GM19438 (cell line): ENCODE measurements at regions not wholly inside any gene's neighbourhood (a gene's known extent, or its start where the extent isn't known, plus 50 kb on each side); places are given as distances from the start of the nearest gene placed in this dataset.
"Not testable (repeated sequence)": the region's sequence is repeated elsewhere in the genome, so short reads cannot be mapped to it uniquely, and the experiment has no call there.

Experiments
- ATAC-seq: cut with Tn5 transposase; IDR thresholded peaks from one replicate; pipeline ENCODE4 v1.9.1; 2021; ENCODE audit warnings: low read depth; ENCODE audit not compliant: unreplicated experiment

DNA sequence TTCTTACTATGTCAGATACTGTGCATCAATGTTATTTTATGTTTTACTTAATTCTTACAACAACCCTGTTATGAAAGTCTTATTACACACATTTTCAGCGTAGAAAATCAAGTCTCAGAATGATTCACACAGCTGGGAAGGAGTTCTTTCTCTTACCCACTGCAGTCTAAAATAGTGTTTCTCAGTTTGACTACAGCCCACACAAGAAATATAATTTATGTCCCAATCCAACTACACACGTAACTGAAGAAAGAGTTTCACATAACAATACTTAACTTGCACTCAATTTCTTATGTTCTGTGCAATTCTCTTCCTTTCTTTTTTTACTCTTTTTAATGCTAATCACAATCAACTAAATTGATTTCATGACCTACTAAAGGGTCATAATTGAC is 252.8 kb upstream of the ADGRL2 start:
- peak; percentile 49 for ATAC-seq

DNA sequence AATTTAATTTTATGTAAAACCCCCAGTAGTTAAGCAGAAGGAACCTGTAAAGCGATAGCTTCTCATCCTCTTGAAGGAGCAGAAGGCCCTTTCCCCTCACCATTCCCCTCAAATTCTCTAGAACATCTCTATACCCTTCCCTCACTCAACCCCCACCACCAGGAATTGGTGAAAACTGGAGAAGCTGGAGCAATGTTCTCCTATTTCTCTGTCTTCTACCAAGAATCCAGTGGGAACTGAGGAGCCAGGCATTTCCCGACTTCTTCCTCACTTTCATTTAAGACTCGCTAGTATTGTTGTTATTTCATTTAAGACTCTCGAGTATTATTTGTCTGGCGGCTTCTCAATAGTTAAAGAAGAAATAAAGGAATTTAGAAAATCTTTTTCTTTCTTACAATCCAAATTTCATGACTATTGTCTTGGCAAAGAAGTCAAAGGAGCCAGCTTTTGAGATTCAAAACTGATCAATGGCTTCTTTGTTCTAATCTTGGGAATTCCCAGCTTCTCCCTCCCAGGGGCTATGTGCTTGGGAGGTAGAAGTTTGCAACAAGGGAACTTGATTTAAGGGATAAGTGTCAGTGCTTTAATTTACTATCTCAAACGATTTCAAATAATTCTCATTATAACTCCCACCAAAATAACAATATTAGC is 253.3 kb upstream of the ADGRL2 start:
- no peak for ATAC-seq

DNA sequence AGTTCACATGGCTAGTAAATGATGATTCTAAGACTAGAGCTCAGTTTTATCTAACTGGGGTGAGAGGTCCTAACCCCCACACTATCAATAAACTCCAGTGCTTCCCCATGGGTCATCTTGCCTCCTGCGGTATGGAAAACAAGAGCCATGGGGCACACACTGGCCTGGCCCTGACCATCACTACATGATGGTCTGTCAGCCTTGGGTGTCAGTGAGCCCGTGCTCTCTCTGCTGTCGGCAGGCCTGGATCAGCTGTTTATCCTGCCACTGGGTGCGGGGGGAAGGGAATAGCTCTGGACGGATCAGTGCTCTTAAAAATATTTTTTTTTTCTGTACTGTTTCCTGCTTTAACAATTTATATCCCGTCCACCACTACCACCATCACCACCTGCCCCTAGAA is 255.0 kb upstream of the ADGRL2 start:
- ATAC-seq, result no peak

DNA sequence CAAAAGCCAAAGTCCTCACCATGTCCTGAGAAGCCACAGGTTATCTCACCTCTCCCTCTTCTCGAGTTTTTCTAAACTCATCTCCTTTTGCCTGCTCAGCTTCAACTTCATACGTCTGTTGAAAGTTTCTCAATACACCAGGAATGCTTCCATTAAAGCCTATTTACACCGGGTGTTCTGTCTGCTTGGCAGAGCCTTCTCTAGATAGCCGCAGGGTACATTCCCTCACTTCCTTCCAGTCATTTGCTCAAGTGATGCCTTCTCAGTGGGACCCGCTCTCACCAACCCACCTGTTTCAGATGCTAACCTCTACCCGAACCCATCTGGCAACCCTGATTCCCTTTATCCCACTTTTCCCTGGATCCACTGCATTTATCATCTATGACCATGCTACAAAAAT is 257.0 kb upstream of the ADGRL2 start:
- no peak for ATAC-seq

DNA sequence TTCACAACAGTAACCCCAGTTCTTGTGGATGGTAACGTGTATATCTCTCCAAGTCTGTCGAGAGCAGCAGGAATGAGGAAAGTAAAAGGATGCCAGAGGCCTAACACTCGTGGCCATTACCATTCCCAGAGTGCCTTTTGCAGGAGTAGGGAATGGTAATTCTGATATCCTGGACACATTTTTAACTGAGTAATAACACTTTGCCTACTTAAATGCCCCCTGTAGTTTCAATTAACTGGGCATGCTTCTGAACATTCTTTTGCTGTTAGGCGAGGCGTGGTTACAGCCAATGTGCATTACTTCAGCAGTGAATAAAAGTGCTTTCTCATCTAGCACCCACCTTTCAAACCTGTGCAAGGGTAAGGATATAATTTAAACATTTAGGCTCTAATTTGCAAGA is 258.5 kb upstream of the ADGRL2 start:
- no peak for ATAC-seq

DNA sequence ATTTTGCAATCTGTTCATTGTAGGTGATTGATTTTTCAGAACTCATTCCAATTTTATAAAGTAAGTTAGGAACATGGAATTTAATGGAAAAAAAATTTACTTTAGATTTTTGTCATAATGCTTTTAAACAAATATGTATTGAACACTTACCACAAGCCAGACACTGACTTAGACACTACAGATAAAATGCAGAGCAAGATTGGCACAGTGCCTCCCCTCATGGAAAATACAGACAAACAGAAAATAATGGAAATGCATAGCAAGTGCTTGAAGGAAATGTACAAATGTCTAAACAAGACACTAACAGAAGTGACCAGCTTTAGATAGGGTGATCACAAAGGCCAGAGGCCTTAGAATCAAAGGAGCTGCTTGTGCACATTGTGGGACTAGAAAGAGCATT is 260.5 kb upstream of the ADGRL2 start:
- no peak for ATAC-seq

DNA sequence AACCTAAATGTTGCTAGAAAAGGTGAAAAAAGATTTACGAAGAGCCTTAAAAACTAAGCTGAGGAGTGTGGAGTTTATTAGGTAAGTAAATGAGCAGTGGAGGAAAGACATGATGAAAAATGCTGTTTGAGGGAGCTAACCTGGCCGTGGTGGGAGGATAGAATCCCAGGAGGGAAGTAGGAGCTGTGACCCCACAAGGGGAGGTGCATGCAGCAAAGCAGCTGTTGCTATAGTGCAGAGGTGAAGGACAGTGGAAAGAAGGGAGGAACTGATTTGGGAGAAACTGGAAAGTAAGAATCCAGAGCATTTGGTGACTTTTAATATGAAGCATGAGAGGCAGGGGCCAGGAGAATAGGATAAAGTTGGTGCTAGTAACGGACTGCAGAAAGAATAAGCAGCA is 271.7 kb upstream of the ADGRL2 start:
- no peak for ATAC-seq

DNA sequence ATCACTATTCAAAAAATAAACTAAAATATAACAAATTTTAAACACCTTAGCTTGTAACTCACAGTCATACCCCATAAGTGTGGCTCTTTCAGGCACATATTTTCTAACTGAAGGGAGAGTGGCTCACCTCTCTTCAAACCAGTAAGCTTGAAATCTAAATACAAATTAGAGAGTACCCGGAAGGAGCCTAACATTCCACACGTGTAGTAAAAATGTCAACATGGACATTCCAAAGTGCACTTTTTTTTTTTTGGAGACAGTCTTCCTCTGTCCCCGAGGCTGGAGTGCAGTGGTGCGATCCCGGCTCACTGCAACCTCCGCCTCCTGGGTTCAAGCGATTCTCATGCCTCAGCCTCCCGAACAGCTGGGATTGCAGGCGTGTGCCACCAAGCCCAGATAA is 275.6 kb upstream of the ADGRL2 start:
- ATAC-seq, result no peak

DNA sequence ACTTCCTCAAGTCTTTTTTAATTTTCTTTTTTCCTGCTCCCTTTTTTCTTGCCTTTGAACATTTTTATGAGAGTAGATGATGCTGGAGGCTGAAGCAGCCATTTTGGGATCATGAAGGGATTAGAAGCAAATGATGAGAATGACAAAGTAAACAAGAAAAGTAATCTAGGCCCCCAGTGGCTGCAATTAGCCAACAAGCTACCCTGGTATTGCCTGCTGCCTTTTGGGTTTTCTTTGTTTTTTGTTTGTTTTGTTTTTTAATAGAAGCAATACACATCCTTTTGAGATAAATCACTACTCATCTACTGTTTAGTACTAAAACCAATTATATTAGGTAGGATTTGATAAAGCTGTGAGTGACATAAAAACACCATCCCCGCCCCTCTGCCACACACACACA is 280.7 kb upstream of the ADGRL2 start:
- ATAC-seq, result no peak

DNA sequence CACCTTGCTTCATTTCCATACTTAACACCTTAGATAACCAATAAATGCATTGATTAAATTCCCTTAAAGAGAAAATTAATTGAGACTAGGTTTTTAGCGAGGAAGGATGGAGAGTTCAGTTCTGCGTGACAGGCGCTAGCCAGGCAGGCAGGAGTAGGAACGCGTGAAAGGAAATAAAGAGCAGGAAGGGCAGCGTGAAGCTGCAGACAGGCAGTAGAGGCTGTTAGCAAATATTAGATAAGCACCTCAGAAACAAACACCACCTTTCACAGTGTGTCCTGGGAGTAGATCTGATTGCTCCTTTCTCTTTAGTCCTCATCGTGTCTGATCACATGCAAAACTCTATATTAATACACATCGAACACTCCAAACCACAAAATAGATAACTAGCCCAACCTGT is 282.7 kb upstream of the ADGRL2 start:
- ATAC-seq, result no peak

DNA sequence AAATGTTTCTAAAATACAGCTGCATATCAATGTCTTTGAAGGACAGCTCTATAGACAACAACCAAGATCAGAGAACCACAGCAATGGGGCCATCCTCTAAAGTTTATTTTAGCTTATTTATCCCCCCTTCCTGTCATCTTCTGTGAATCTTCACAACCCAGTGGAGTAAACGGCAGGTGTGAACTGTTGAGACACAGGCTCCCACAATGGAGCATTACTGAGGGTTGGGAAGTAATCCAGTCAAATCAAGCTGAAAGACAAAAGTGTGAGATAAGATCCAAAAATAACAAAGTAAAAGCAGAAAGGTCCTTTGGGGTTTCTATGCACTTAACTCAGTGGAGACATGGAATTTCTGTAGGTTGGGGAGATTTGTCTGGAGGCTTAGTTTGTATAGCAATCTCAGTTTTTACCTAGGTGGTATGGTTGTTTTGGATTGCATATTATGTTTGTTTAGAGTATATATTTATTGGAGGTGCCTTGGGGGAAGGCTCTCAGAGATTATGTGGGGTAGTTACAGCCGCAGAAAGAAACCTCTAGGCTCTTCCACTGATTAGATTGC is 286.9 kb upstream of the ADGRL2 start:
- ATAC-seq, result no peak

DNA sequence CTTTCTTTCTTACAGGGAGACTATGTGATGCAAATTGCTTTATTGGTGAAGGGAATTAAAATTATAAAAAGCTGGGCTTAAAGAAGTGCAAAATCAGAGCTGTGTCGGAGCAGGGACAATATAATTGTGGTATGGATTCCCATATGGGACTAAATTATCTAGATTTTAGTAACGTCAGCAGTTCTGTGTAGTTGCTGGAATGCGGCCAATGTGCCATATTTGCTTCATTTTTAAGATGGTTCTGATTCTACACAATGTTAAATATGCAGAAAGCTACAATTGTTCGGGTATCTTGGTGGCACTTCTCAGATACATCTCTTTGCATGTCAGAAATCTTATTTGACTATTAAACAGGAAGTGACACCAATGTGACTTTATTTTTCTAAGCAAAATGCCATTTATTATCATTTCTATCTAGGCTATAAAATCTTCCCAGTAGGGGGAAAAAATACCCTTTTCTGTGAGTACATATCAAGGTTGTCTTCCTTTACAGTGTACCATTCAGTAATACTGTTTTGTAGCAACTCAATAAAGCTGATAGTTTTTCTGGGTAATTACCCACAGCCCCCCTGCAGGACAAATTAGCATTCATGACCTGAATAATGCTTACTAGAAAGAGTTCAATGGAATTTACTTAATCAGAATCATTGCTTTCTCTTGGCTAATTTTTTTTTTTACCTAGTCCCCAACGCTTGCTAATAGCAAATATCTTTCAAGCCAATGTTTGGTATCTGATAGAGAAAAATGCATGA is 288.3 kb upstream of the ADGRL2 start:
- ATAC-seq, result no peak

DNA sequence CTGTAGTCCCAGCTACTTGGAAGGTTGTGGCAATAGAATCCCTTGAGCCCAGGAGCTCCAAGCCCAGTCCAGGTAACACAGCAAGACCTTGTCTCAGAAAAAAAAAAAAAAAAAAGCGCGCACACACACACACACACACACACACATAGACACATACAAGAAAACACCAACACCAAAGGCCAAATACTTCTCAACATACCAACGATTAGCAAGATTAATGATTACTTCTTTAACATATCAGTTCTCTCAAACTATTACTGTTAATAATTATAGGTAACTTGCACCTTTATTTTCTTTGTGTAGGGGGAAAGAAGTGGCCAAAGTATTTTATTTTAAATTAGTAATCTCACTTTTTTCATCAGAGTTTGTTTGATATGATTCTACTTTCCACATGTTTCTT is 289.5 kb upstream of the ADGRL2 start:
- no peak for ATAC-seq

DNA sequence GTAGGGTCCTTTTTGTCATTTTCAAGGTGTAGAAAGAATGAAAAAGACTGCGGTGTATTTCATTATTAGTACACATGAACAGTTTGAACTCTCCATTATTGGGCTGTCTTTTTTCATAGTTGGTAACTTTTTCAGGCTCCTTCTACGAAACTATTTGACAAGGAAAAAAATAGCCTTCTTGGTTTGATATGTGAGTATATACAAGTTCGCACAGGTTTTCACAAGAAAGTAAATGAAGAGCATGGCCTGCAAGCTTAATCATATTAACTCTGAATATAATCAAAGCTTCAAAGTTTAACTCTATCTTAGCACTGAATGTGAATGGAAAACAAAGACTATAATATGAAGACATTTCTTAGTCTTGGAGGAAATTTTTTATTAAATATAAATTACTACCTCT is 290.0 kb upstream of the ADGRL2 start:
- no peak for ATAC-seq

DNA sequence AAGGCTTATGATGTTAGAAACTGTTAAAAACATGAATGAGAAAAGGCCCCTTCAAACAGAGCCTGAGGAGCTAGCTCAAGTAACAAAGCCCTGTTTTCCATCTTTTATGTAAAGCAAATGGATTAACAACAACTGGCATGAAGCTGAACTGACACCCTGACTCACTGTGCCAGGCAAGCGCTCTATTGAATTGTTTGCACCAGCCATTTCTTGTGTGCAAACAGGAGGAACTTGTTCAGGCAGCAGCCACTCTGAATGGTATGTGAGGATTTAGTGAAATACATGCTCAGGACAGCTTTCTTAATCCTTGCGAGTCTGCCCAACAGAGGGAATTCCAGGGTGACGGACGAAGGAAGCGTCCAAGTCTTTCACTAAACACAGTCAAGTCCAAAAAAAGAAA is 291.1 kb upstream of the ADGRL2 start:
- ATAC-seq, result no peak

DNA sequence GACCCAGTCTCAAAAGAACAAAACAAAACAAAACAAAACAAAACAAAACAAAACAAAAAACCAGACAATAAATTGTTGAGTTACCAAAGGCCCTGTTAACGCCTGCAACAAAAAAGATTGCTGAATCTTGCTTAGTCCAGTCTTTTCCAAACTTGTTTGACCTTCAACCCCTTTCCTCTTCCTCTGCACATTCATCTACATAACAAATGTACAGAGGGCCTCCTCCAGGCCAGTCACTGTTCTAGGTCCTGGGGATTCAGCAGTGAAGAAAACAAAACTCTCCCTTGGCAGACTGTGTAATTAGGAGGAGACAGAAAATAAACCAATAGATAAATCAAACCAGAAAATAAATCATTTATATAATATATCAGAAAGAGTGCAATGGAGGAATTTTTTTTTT is 294.0 kb upstream of the ADGRL2 start:
- no peak for ATAC-seq

DNA sequence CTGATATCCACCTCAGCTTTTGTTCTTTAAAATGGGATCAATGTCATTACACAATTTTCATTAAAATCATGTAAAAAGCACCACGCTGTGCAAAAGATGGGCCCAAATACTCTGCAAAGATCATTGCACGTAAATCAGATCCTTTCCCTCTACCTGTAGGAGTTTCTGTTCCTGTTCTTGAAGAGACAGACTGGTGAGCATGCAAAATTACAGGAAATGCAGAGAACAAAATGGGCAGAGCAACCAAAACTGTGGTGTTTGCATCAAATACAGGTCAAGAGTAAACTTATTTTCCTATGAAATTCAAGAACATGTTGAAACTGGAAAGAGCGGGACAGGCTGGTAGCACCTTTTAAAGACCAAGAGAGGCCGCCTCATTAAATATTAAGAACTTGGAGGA is 294.9 kb upstream of the ADGRL2 start:
- ATAC-seq, result peak; percentile 98

DNA sequence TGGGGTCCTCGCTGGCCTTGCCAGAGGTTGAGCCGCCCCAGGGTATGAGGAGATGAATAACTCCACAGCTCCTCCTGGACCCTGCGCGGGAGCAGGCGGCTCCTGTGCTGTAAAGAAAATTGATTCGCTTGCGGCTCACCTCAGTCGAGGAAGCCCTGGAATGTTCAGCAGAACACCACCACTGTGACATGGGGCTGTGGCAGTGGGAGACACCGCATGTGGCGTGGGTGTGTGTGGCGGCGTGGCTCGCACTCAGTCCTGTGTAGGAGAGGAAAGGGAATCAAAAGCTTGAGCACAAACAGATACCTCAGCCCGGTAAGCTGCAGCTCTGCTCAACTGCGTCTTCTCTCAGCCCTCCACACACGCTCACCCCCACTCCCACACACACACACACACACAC is 295.9 kb upstream of the ADGRL2 start:
- ATAC-seq, result not testable (repeated sequence)

DNA sequence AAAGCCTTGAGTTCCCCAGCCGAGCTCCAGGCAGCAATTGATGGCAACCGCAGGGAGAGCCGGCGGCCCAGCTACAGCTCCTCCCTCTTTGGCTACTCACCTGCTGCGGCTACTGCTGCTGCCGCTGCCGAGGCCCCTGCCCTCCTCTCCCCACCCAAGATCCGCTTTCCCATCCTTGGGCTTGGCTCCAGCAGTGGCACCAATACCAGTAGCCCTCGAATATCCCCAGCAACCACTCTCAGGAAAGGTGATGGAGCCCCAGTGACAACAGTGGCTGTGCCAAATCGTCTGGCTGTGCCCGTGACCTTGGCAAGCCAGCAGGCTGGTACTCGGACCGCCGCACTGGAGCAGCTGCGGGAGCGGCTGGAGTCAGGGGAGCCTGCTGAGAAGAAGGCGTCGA is 298.0 kb upstream of the ADGRL2 start:
- ATAC-seq, result not testable (repeated sequence)

DNA sequence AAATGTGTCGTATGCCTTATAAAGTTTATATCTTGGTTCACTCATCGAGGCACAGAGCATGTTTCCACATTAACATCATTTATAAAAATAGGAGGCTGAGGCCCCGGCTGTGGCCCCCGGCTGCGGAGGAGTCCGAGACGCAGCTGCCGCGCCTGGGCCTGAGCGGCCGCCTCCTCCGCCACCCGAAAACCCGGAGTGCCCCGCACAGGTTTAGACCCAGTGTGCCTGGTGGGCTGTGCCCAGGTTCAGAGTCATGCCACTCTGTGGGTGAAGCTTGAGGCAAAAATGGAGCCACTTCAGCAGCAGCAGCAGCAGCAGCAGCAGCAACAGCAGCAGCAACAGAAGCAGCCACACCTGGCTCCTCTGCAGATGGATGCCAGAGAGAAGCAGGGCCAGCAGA is 299.2 kb upstream of the ADGRL2 start:
- not testable (repeated sequence) for ATAC-seq

DNA sequence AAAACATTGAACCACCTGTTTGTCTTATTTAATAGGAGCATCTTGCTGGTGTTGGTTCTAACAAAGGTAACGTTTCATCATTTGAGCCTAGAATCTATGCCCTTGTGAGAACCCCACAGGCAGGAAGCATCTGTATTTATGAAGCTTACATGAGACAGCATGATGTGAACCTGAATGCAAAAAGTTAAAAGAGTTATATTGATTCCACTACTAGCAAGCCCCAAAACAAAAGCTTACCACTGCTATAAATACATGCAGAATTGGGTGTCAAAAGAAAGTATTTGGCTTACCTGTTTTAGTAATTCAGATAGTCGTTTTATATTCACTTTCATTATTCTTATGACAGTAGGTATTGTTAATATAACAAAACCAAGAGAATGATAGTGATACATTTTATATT is 301.2 kb upstream of the ADGRL2 start:
- no peak for ATAC-seq
